SU-DHL-6 (cell line): ENCODE measurements at regions not wholly inside any gene's neighbourhood (a gene's known extent, or its start where the extent isn't known, plus 50 kb on each side); places are given as distances from the start of the nearest gene placed in this dataset.

Experiments
- CTCF ChIP-seq: fragments of 200-600 bp; sonication (generic); IDR thresholded peaks from one replicate; pipeline ENCODE4 v1.5.1; 2017; ENCODE audit warnings: antibody characterized with exemption, mild to moderate bottlenecking, low read length, moderate library complexity; ENCODE audit not compliant: insufficient read depth, poor library complexity, severe bottlenecking
- EZH2phosphoT487 ChIP-seq: fragments of 200-600 bp; sonication (generic), shearing (Covaris generic); conservative IDR thresholded peaks from 2 replicates; pipeline ENCODE4 v1.6.1; 2018; ENCODE audit warnings: mild to moderate bottlenecking, antibody characterized with exemption, low read length, moderate library complexity, mixed read lengths

GRCh38 chr5:54772231-54772630, 213.2 kb downstream of the ESM1 start:
- TF ChIP-seq CTCF = no peak
- TF ChIP-seq EZH2phosphoT487 = no peak
